ENCODE measurements at regions not wholly inside any gene's neighbourhood (a gene's known extent, or its start where the extent isn't known, plus 50 kb on each side); places are given as distances from the start of the nearest gene placed in this dataset.

DNA sequence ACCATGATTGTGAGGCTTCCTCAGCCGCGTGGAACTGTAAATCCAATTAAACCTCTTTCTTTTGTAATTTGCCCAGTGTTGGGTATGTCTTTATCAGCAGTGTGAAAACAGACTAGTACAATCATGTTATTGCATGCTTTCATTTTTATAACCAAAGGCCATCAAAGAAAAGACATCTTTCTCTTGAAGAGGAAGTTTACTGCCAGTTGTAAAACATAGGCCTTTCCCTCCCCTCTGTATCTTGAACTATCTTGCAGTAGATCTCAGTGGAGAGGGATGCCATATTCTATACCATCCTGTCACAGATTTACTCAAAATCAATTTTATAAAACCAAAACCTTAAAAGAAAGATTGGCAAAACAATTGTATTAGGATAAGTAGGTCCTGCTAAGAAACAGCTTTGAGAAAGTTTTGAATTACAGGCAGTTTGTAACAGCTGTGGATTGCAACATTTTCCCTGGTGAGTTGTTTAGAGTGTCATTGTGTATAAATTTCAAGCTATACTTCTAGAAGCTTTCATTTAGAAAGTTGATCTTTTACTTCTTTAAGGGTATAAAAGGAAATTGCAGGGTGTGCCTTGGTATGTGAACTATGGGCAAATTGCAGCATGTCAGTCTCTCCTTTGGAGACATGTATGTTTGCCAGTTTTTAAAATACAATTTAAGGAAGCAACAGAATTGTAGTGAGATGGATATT, 128.0 kb downstream of the ATP23 start:
- no CpG with 5 or more reads among the region's 2 CpGs for WGBS, 2 experiments (ENCODE audit: extremely low coverage in 2 of 2, insufficient read length in 1 of 2)
- Histone ChIP-seq H3K23ac (ENCODE audit: low read depth, low read length) (no peak overlapping the region), H2BK20ac (ENCODE audit: low read depth, low read length) (no peak overlapping the region), H3K4ac (ENCODE audit: low read depth, low read length) (no peak overlapping the region), H3K9ac (ENCODE audit: low read depth, low read length) (no peak overlapping the region; the same call in 1 of the 2 replicates), H2BK5ac (ENCODE audit: low read depth, low read length, poor library complexity, severe bottlenecking) (no peak overlapping the region), H3K14ac (replicated peaks; ENCODE audit: low read depth, low read length) (no peak overlapping the region), H3K4me3 (ENCODE audit: insufficient read depth, low read depth, low read length) (no peak overlapping the region), H3K4me1 (ENCODE audit: control insufficient read depth, insufficient read depth, low read length) (peaks cover 9% of the 10 kb centered on the region; the same call in 1 of the 2 replicates), H3K36me3 (ENCODE audit: control insufficient read depth, insufficient read depth, low read length) (no peaks in the 10 kb centered on the region), H3K9me3 (ENCODE audit: control insufficient read depth, insufficient read depth, low read length) (no peaks in the 10 kb centered on the region), H2BK120ac (ENCODE audit: low read depth, low read length) (no peak overlapping the region), H3K4me2 (ENCODE audit: low read depth, low read length) (0 out of 2 replicates have a peak overlapping the region, but pooled peaks have one; percentile 9), H2AK5ac (ENCODE audit: low read depth, low read length) (no peak overlapping the region), H4K20me1 (ENCODE audit: insufficient read depth, low read length) (no peaks in the 10 kb centered on the region), H3K9me1 (ENCODE audit: insufficient read depth, low read length) (no peaks in the 10 kb centered on the region), H4K5ac (ENCODE audit: low read depth, low read length) (peak overlapping the region; percentile 90; the same call in 1 of the 2 replicates), H3K27ac (ENCODE audit: insufficient read depth, low read length) (peak overlapping the region; percentile 98; the same call in 1 of the 2 replicates), H3K79me1 (ENCODE audit: low read depth in 1 of 2, low read length in 2 of 2) (no peaks in the 10 kb centered on the region), H3K18ac (ENCODE audit: low read depth, low read length) (peak overlapping the region; percentile 91; the same call in 1 of the 2 replicates), H2AFZ (replicated peaks; ENCODE audit: low read length, poor library complexity) (no peak overlapping the region), H3K56ac (ENCODE audit: extremely low read depth, insufficient read depth, low read length) (no peak overlapping the region), H3K27me3 (ENCODE audit: control insufficient read depth, insufficient read depth, low read length) (no peaks in the 10 kb centered on the region; the same call in 1 of the 2 replicates), H2AK9ac (replicated peaks; ENCODE audit: low read depth, low read length, poor library complexity) (no peak overlapping the region), H4K91ac (ENCODE audit: insufficient read depth, low read depth, low read length) (no peak overlapping the region; the same call in 1 of the 2 replicates), H2BK15ac (ENCODE audit: low read depth, low read length) (no peak overlapping the region), H4K8ac (ENCODE audit: low read depth in 2 of 2, low read length in 2 of 2) (0 out of 4 replicates have a peak overlapping the region, but pooled peaks of 1 of the 2 experiments have one; percentile 16)
- dilution Hi-C loops (cut with HindIII; ENCODE audit: low sequenced_read_pairs, unreplicated experiment) (no loop called here), intact Hi-C loops (cut with micrococcal nuclease) (no loop called here), in situ Hi-C loops (cut with MboI; ENCODE audit: low sequenced_read_pairs) (no loop called here)
- TF ChIP-seq, protein P1, sequence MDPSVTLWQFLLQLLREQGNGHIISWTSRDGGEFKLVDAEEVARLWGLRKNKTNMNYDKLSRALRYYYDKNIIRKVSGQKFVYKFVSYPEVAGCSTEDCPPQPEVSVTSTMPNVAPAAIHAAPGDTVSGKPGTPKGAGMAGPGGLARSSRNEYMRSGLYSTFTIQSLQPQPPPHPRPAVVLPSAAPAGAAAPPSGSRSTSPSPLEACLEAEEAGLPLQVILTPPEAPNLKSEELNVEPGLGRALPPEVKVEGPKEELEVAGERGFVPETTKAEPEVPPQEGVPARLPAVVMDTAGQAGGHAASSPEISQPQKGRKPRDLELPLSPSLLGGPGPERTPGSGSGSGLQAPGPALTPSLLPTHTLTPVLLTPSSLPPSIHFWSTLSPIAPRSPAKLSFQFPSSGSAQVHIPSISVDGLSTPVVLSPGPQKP (IDR thresholded peaks at IDR 0.05; ENCODE audit: borderline replicate concordance, low read depth, low read length), result no peak
- no peak for TF ChIP-seq MAFK (IDR thresholded peaks at IDR 0.05; ENCODE audit: low read depth, low read length)
- no peak for TF ChIP-seq MAZ (IDR thresholded peaks at IDR 0.05; ENCODE audit: borderline replicate concordance, low read depth, low read length)
- TF ChIP-seq BHLHE40 (IDR thresholded peaks at IDR 0.05; ENCODE audit: low read depth, low read length), result no peak
- TF ChIP-seq FOS (IDR thresholded peaks at IDR 0.05; ENCODE audit: low read depth, low read length), result no peak
- TF ChIP-seq, protein P2, sequence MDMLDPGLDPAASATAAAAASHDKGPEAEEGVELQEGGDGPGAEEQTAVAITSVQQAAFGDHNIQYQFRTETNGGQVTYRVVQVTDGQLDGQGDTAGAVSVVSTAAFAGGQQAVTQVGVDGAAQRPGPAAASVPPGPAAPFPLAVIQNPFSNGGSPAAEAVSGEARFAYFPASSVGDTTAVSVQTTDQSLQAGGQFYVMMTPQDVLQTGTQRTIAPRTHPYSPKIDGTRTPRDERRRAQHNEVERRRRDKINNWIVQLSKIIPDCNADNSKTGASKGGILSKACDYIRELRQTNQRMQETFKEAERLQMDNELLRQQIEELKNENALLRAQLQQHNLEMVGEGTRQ (IDR thresholded peaks at IDR 0.05; ENCODE audit: low read depth, low read length), result no peak
- no peak for TF ChIP-seq RAD21 (IDR thresholded peaks at IDR 0.05; ENCODE audit: low read length)
- no peak for TF ChIP-seq POLR2A (IDR thresholded peaks at IDR 0.05; ENCODE audit: low read depth, low read length)
- no peak for TF ChIP-seq RFX5 (IDR thresholded peaks at IDR 0.05; ENCODE audit: low read depth, low read length)
- no peak for TF ChIP-seq SMC3 (IDR thresholded peaks at IDR 0.05; ENCODE audit: low read depth, low read length)
- no peak for TF ChIP-seq CHD1 (IDR thresholded peaks at IDR 0.05; ENCODE audit: low read depth, low read length)
- TF ChIP-seq NFE2L2 (IDR thresholded peaks at IDR 0.05; ENCODE audit: low read depth, low read length), result no peak
- no peak for TF ChIP-seq MXI1 (IDR thresholded peaks at IDR 0.05; ENCODE audit: borderline replicate concordance, low read depth, low read length)
- no peak for TF ChIP-seq RCOR1 (IDR thresholded peaks at IDR 0.05; ENCODE audit: insufficient replicate concordance, low read length)
- TF ChIP-seq CEBPB (IDR thresholded peaks at IDR 0.05; ENCODE audit: low read depth, low read length), result no peak
- POLR2A ChIA-PET (ENCODE audit: unreplicated experiment), result no interaction called here
- CTCF ChIA-PET, result no interaction called here
- no TSS peak for BruUV-seq (replicated peaks)
- DNase-seq (peak; percentile 44), ATAC-seq (ENCODE audit: low read depth) (peak; percentile 77)
